K562 (cell line): ENCODE measurements at regions not wholly inside any gene's neighbourhood (a gene's known extent, or its start where the extent isn't known, plus 50 kb on each side); places are given as distances from the start of the nearest gene placed in this dataset.

Source experiments
- ATAC-seq: fragments of 200-7000 bp; cut with Tn5 transposase; 3 replicates; pipeline ENCODE4 v1.9.1; 2020; ENCODE audit warnings: moderate library complexity
- BruUV-seq: library from RNA; stranded (reverse); fragments of 400-500 nt; replicated peaks from 2 replicates; lab custom pipeline; 2021; lab: Mats Ljungman, UMichigan
- CTCF ChIA-PET: fragments of 300-600 bp; formaldehyde crosslinking; extraction: SDS; loops from one replicate; lab custom pipeline; 2021; ENCODE audit warnings: low intra/inter-chr PET ratio; lab: Yijun Ruan, JAX
- POLR2A ChIA-PET: fragments of 300-600, 350-650 bp; sonication (Branson Sonifier 250); formaldehyde crosslinking; extraction: SDS; loops from one replicate; lab custom pipeline; 2021; ENCODE audit warnings: antibody characterized with exemption, inconsistent platforms; lab: Yijun Ruan, JAX
- DNase-seq, 4 experiments: peaks; one replicate each; pipeline versions ENCODE4 v3.0.0 to v3.0.0-alpha.2; 2011 to 2018; ENCODE audit warnings: low spot score in 3 of 4, mixed read lengths in 3 of 4; ENCODE audit errors: extremely low read depth in 1 of 4
- FAIRE-seq: peaks from 2 replicates; lab custom pipeline; 2011; peaks lifted over from hg19 to GRCh38; lab: Jason Lieb, UNC
- H2AFZ ChIP-seq: 2 replicates; pipeline ENCODE4 v1.6.0; 2011; ENCODE audit warnings: low read depth, low read length, control low read depth, inconsistent platforms
- H3K27ac ChIP-seq: fragments of 200-600 bp; 3 replicates; pipeline ENCODE4 v1.8.0; 2011; ENCODE audit warnings: low read depth, mild to moderate bottlenecking, control low read depth, inconsistent platforms, low read length, moderate library complexity, mixed read lengths; ENCODE audit errors: extremely low read depth
- H3K27me3 ChIP-seq, 2 experiments: fragments of 300-600 bp in 1 of 2; 2 replicates in 1 of 2; 3 replicates in 1 of 2; pipeline versions ENCODE4 v1.6.0 to v1.8.0; 2011; ENCODE audit warnings: inconsistent platforms in 2 of 2, low read length in 2 of 2, mild to moderate bottlenecking in 1 of 2, mixed read lengths in 1 of 2, moderate library complexity in 1 of 2; ENCODE audit not compliant: control insufficient read depth in 2 of 2, insufficient read depth in 2 of 2
- H3K36me3 ChIP-seq: fragments of 300-600 bp; 3 replicates; pipeline ENCODE4 v1.8.0; 2011; ENCODE audit warnings: mild to moderate bottlenecking, low read length, inconsistent platforms; ENCODE audit not compliant: control insufficient read depth, insufficient read depth
- H3K4me1 ChIP-seq, 2 experiments: fragments of 200-600 bp in 1 of 2; replicated peaks in 1 of 2; 2 replicates in 1 of 2; 3 replicates in 1 of 2; pipeline versions ENCODE4 v1.5.1 to v1.8.0; 2011; ENCODE audit warnings: inconsistent platforms in 2 of 2, low read length in 2 of 2, mild to moderate bottlenecking in 1 of 2, mixed read lengths in 1 of 2, moderate library complexity in 1 of 2; ENCODE audit not compliant: control insufficient read depth in 2 of 2, insufficient read depth in 2 of 2
- H3K4me2 ChIP-seq: 2 replicates; pipeline ENCODE4 v1.6.1; 2011; ENCODE audit warnings: low read length, control low read depth, inconsistent platforms, mixed read lengths; ENCODE audit not compliant: insufficient read depth
- H3K4me3 ChIP-seq: fragments of 200-600 bp; sonication (generic), shearing (Covaris generic); 2 replicates; pipeline ENCODE4 v1.5.1; 2016; ENCODE audit warnings: control low read depth, inconsistent platforms
- H3K79me2 ChIP-seq: fragments of 200-600 bp; 3 replicates; pipeline ENCODE4 v1.8.0; 2011; ENCODE audit warnings: low read length, inconsistent platforms; ENCODE audit not compliant: control insufficient read depth, insufficient read depth
- H3K9ac ChIP-seq, 2 experiments: 2 replicates each; pipeline versions ENCODE4 v1.6.0 to v1.6.1; 2011; ENCODE audit warnings: low read depth in 2 of 2, low read length in 2 of 2, control low read depth in 1 of 2, inconsistent platforms in 1 of 2, mild to moderate bottlenecking in 1 of 2, mixed read lengths in 1 of 2; ENCODE audit not compliant: insufficient read depth in 1 of 2
- H3K9me1 ChIP-seq: one replicate; pipeline ENCODE4 v1.6.0; 2011; ENCODE audit warnings: inconsistent platforms, mild to moderate bottlenecking, low read length, moderate library complexity; ENCODE audit not compliant: control insufficient read depth, insufficient read depth
- H3K9me3 ChIP-seq: replicated peaks from 2 replicates; pipeline ENCODE4 v1.5.1; 2011; ENCODE audit warnings: low read depth, low read length, inconsistent platforms; ENCODE audit not compliant: control insufficient read depth, insufficient read depth
- H4K20me1 ChIP-seq: replicated peaks from 2 replicates; pipeline ENCODE4 v1.6.1; 2011; ENCODE audit warnings: low read length, inconsistent platforms, mixed read lengths; ENCODE audit not compliant: control insufficient read depth, insufficient read depth
- AFF1 ChIP-seq, 2 experiments: fragments of 450-650 bp; IDR thresholded peaks; 2 replicates each; pipeline ENCODE4 v1.6.1; 2018; ENCODE audit warnings: mild to moderate bottlenecking in 2 of 2, low read depth in 1 of 2; ENCODE audit not compliant: partially characterized antibody in 2 of 2
- E2F8 ChIP-seq: fragments of 450-650 bp; IDR thresholded peaks from 2 replicates; pipeline ENCODE4 v1.7.1; 2018; ENCODE audit warnings: mild to moderate bottlenecking, low read depth; ENCODE audit not compliant: partially characterized antibody
- HES1 ChIP-seq: fragments of 450-650 bp; IDR thresholded peaks from 2 replicates; pipeline ENCODE4 v1.6.1; 2016; ENCODE audit warnings: low read depth, mild to moderate bottlenecking, moderate library complexity
- HNRNPLL ChIP-seq: fragments of 200-400 bp; formaldehyde crosslinking; IDR thresholded peaks from 2 replicates; pipeline ENCODE4 v1.6.1; 2017; ENCODE audit warnings: low read length, low read depth, mild to moderate bottlenecking; ENCODE audit not compliant: poor library complexity, severe bottlenecking
- HNRNPUL1 ChIP-seq: fragments of 200-400 bp; formaldehyde crosslinking; IDR thresholded peaks from 2 replicates; pipeline ENCODE4 v1.6.1; 2017; ENCODE audit warnings: low read length
- NFIC ChIP-seq: fragments of 450-650 bp; IDR thresholded peaks from 2 replicates; pipeline ENCODE4 v1.6.1; 2017; ENCODE audit warnings: mild to moderate bottlenecking, inconsistent platforms
- SRSF3 ChIP-seq: fragments of 200-400 bp; formaldehyde crosslinking; IDR thresholded peaks from 2 replicates; pipeline ENCODE4 v1.6.1; 2016; ENCODE audit warnings: mild to moderate bottlenecking, low read length, moderate library complexity; ENCODE audit not compliant: insufficient read depth
- ZNF184 ChIP-seq: sonication (generic); formaldehyde crosslinking; IDR thresholded peaks from 2 replicates; pipeline ENCODE4 v1.5.0; 2020; ENCODE audit warnings: missing genetic modification reagents
- whole genome bisulfite sequencing: fragments of 100-300 bp; shearing (Covaris generic); methylation state at CpG from one replicate; pipeline ENCODE4 v1.1.6; 2016; ENCODE audit warnings: low coverage, mixed read lengths; ENCODE audit not compliant: insufficient coverage; ENCODE audit errors: missing lambda C conversion rate; 5-methylcytosine and 5-hydroxymethylcytosine counted together
- in situ Hi-C: fragments of 300-500 bp; cut with MboI; formaldehyde crosslinking; loops from 4 replicates; pipeline ENCODE4 v1.15.0; 2018; ENCODE audit warnings: inconsistent platforms, mixed read lengths
- intact Hi-C: fragments of 100-400 bp; cut with micrococcal nuclease; formaldehyde crosslinking; loops from 2 replicates; pipeline ENCODE4 v1.14.2; 2022

GRCh38 chr6:169028343-169028742 is 225.3 kb downstream of the THBS2 start:
- H3K79me2 ChIP-seq, result no peaks in the 10 kb centered on the region
- no peak overlapping the region for H3K4me3 ChIP-seq
- 0% methylated on average over 3 of the region's 3 CpGs for WGBS
- H3K27ac ChIP-seq, result no peak overlapping the region
- H3K27me3 ChIP-seq, result no peaks in the 10 kb centered on the region
- ChIA-PET POLR2A (no interaction called here), CTCF (no interaction called here)
- H2AFZ ChIP-seq, result no peak overlapping the region
- H3K36me3 ChIP-seq, result no peaks in the 10 kb centered on the region
- TF ChIP-seq SRSF3 (no peak), ZNF184 (no peak), HNRNPUL1 (no peak), AFF1 (IDR thresholded peaks at IDR 0.05; ENCODE audit: low read depth in 1 of 2, partially characterized antibody in 2 of 2) (no peak), NFIC (no peak), E2F8 (no peak), HES1 (no peak), HNRNPLL (no peak)
- no peak overlapping the region for H3K4me2 ChIP-seq
- in situ Hi-C loops (no loop called here), intact Hi-C loops (no loop called here)
- H3K4me1 ChIP-seq, result no peaks in the 10 kb centered on the region
- DNase-seq (no peak), FAIRE-seq (no peak), ATAC-seq (no peak)
- H3K9me1 ChIP-seq, result no peaks in the 10 kb centered on the region
- H4K20me1 ChIP-seq, result no peaks in the 10 kb centered on the region
- no TSS peak for BruUV-seq
- no peak overlapping the region for H3K9ac ChIP-seq
- no peaks in the 10 kb centered on the region; the same call in 1 of the 2 replicates for H3K9me3 ChIP-seq
